ENCODE measurements at regions not wholly inside any gene's neighbourhood (a gene's known extent, or its start where the extent isn't known, plus 50 kb on each side); places are given as distances from the start of the nearest gene placed in this dataset.

DNA sequence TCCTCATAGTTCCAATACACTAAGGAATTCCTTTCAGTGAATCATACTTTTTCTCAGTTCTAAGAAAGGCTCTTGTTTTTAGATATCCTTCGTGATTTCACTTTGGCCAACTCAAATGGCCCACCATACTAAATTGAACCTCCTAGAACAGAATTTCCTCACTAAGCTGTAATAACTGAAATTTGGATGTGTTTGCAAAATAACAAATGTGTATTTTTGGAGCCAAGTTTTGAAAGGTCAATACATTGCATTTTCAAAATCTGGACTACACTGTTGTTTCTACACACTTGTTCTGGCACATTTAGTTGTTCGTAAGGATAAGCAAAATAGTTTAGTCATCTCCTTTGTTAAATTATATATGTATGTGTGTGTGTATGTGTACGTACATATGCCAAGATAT is 439.0 kb upstream of the STXBP6 start:
- DNase-seq (no peak), ATAC-seq (no peak)
- Mint-ChIP-seq H3K27ac (no peak overlapping the region), H3K4me1 (ENCODE audit: low read depth) (no peaks in the 10 kb centered on the region), H3K4me3 (no peak overlapping the region), H3K9me3 (no peaks in the 10 kb centered on the region), H3K27me3 (no peaks in the 10 kb centered on the region), H3K36me3 (ENCODE audit: low read depth) (no peaks in the 10 kb centered on the region)
- POLR2A ChIA-PET = no interaction called here
- intact Hi-C loops (cut with micrococcal nuclease) = no loop called here
- CTCF ChIA-PET = no interaction called here
- TF ChIP-seq, protein P1, sequence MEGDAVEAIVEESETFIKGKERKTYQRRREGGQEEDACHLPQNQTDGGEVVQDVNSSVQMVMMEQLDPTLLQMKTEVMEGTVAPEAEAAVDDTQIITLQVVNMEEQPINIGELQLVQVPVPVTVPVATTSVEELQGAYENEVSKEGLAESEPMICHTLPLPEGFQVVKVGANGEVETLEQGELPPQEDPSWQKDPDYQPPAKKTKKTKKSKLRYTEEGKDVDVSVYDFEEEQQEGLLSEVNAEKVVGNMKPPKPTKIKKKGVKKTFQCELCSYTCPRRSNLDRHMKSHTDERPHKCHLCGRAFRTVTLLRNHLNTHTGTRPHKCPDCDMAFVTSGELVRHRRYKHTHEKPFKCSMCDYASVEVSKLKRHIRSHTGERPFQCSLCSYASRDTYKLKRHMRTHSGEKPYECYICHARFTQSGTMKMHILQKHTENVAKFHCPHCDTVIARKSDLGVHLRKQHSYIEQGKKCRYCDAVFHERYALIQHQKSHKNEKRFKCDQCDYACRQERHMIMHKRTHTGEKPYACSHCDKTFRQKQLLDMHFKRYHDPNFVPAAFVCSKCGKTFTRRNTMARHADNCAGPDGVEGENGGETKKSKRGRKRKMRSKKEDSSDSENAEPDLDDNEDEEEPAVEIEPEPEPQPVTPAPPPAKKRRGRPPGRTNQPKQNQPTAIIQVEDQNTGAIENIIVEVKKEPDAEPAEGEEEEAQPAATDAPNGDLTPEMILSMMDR (IDR thresholded peaks at IDR 0.05) = no peak

- CTCF ChIA-PET = no interaction called here
- DNase-seq (no peak), ATAC-seq (no peak)
- intact Hi-C loops (cut with micrococcal nuclease) = no loop called here
- Mint-ChIP-seq H3K4me3 (no peak overlapping the region), H3K36me3 (ENCODE audit: low read depth) (no peaks in the 10 kb centered on the region), H3K9me3 (no peaks in the 10 kb centered on the region), H3K27me3 (no peaks in the 10 kb centered on the region), H3K27ac (no peak overlapping the region), H3K4me1 (ENCODE audit: low read depth) (no peaks in the 10 kb centered on the region)
- POLR2A ChIA-PET = no interaction called here
- TF ChIP-seq, protein P1 (IDR thresholded peaks at IDR 0.05) = no peak
These were observed 435.4 kb upstream of the STXBP6 start for GRCh38 chr14:25485381-25485780.

- no peaks in the 10 kb centered on the region for H3K9me3 Mint-ChIP-seq
- ATAC-seq (no peak), DNase-seq (no peak)
- no peaks in the 10 kb centered on the region for H3K27me3 Mint-ChIP-seq
- TF ChIP-seq, protein P1 (IDR thresholded peaks at IDR 0.05) = no peak
- H3K4me1 Mint-ChIP-seq (ENCODE audit: low read depth) = no peaks in the 10 kb centered on the region
- no peak overlapping the region for H3K4me3 Mint-ChIP-seq
- H3K36me3 Mint-ChIP-seq (ENCODE audit: low read depth) = no peaks in the 10 kb centered on the region
- ChIA-PET CTCF (no interaction called here), POLR2A (no interaction called here)
- intact Hi-C loops (cut with micrococcal nuclease) = no loop called here
- H3K27ac Mint-ChIP-seq = no peak overlapping the region
These were observed 435.0 kb upstream of the STXBP6 start for GRCh38 chr14:25484906-25485305.

GRCh38 chr14:25484235-25484634 is 434.3 kb upstream of the STXBP6 start:
- H3K9me3 Mint-ChIP-seq = no peaks in the 10 kb centered on the region
- H3K4me1 Mint-ChIP-seq (ENCODE audit: low read depth) = no peaks in the 10 kb centered on the region
- POLR2A ChIA-PET = no interaction called here
- ATAC-seq = no peak
- no peak overlapping the region for H3K4me3 Mint-ChIP-seq
- CTCF ChIA-PET = no interaction called here
- intact Hi-C loops (cut with micrococcal nuclease) = no loop called here
- H3K27me3 Mint-ChIP-seq = no peaks in the 10 kb centered on the region
- no peak for DNase-seq
- TF ChIP-seq, protein P1 (IDR thresholded peaks at IDR 0.05) = no peak
- no peaks in the 10 kb centered on the region for H3K36me3 Mint-ChIP-seq (ENCODE audit: low read depth)
- H3K27ac Mint-ChIP-seq = no peak overlapping the region

DNA sequence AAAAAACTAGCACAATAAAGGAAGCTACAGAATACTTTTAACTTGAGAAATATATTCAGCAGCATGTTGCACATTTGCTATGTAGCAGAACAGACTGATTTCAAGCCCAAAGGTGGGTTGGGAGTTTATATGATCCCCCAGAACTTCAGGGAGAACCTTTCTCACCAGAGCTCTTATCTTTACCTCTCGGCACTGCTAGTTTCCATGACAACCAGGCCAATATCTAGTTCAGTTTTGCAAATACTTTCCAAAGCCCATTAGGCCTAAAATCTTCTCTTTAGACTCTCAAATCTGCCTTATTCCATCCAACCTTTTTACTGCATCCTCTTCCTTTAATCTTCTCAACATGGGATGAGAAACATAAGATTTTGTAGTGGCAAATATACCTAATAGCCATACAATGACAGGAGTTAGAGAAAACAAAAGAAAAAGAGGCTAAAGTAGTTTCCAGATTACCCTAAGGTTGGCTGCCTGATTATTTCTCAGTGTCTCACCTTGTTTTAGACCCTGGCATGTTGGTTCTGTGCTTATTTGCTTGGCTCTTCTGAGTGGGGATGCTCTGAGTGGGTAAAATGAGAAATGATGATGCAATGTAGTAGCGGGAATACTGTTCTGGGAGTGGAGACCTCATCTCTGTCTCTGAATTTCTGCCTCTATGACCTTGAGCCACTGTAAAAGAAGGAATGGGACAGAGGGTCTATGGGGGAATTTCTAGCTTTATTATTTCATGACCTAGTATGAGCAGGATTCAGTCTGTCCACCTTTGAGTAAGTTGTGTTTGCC is 427.6 kb upstream of the STXBP6 start:
- POLR2A ChIA-PET = no interaction called here
- TF ChIP-seq, protein P1 (IDR thresholded peaks at IDR 0.05) = no peak
- Mint-ChIP-seq H3K36me3 (ENCODE audit: low read depth) (no peaks in the 10 kb centered on the region), H3K4me3 (no peak overlapping the region), H3K27me3 (no peaks in the 10 kb centered on the region), H3K27ac (no peak overlapping the region), H3K4me1 (ENCODE audit: low read depth) (no peaks in the 10 kb centered on the region), H3K9me3 (peaks cover 2% of the 10 kb centered on the region)
- CTCF ChIA-PET = no interaction called here
- DNase-seq (no peak), ATAC-seq (no peak)
- intact Hi-C loops (cut with micrococcal nuclease) = no loop called here
